Renal cortex interstitium (tissue), 11 donors: ENCODE measurements at regions not wholly inside any gene's neighbourhood (a gene's known extent, or its start where the extent isn't known, plus 50 kb on each side); places are given as distances from the start of the nearest gene placed in this dataset.
"Not testable (repeated sequence)": the region's sequence is repeated elsewhere in the genome, so short reads cannot be mapped to it uniquely, and the experiment has no call there.

Experiments used
- DNase-seq, 11 donors: peaks; one replicate each; pipeline ENCODE4 v3.0.0-alpha.2; 2013; ENCODE audit warnings: low read depth in 9 of 11, low spot score in 4 of 11; ENCODE audit errors: extremely low read depth in 1 of 11

- no peak for DNase-seq
Observed at GRCh38 chr1:191388283-191388682, 770.0 kb upstream of the RGS18 start.

DNA sequence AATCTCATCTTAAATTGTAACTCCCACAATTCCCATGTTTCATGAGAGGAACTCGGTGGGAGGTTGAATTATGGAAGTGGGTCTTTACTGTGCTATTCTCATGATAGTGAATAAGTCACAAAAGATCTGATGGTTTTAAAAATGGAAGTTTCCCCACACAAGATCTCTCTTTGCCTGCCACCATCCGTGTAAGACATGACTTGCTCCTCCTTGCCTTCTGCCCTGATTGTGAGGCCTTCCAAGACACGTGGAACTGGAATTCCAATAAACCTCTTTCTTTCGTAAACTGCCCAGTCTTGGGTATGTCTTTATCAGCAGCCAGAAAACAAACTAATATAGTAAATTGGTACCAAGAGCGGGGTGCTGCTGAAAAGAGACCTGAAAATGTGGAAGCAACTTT is 761.6 kb upstream of the RGS18 start:
- DNase-seq, result no peak

- DNase-seq, result no peak
Observed at GRCh38 chr1:191398551-191398950, 759.7 kb upstream of the RGS18 start.

GRCh38 chr1:191405417-191405816 is 752.8 kb upstream of the RGS18 start:
- no peak for DNase-seq

- no peak for DNase-seq
Observed at GRCh38 chr1:191414981-191415640, 743.2 kb upstream of the RGS18 start.

- DNase-seq, result no peak
Observed at GRCh38 chr1:191419842-191420241, 738.4 kb upstream of the RGS18 start.

DNA sequence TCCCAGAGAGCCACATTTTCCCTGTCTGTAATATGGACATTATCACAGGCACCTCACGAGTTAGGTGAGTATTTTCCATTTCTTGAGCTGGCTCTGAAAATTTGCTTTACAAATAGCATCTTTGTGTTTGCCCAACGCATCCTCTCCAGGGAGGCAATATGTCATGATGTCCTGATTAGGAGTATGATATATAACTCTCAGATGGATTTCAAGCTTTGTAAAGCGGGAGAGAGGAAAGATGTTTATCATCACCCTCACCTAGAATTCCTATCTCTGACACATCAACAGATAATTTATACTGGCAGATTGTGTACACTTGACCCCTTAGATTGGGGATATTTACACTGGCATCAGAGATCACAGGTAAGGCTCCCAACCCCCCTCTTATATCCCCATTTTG is 730.7 kb upstream of the RGS18 start:
- no peak for DNase-seq

DNA sequence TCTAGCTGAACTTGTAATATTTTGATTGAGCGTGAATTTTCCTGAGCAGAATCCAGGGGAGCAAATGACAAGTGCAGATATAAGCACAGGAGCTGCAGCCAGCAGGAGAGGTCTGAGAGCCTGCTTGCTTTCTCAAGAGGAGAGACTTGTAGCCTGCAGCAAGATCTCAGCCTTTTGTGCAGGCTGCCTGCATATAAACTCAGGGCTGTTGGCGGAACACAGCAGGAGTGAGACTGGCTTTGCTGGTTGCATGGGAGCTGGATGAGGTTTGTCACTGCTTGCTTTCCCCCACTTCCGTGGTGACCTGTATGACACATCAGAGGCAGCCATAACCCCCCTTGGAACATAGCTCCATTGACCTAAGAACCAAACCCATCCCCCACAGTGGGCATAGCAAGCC is 725.4 kb upstream of the RGS18 start:
- no peak for DNase-seq

DNA sequence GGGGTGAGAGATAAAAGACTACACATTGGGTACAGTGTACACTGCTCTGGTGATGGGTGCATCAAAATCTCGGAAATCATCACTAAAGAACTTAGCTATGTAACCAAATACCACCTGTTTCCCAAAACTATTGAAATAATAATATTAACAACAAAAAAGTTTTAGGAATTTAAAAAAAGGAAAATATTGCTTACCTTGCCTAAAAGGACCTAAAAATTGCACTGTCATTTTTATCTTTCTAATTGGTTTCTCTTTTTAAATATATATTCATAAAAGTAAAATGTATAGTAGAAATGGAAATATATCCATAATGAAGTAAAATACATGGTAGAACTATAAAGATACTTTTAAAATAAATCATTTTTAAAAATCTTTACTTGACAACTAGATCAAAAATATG is 719.3 kb upstream of the RGS18 start:
- DNase-seq, result no peak

DNA sequence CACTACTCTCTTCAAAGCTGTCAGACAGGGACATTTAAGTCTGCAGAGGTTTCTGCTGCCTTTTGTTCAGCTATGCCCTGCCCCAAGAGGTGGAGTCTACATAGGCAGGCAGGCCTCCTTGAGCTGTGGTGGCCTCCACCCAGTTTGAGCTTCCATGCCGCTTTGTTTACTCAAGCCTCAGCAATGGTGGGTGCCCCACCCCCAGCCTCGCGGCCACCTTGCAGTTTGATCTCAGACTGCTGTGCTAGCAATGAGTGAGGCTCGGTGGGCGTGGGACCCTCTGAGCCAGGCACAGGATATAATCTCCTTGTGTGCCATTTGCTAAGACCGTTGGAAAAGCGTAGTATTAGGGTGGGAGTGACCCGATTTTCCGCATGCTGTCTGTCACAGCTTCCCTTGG is 710.0 kb upstream of the RGS18 start:
- DNase-seq, result not testable (repeated sequence)

DNA sequence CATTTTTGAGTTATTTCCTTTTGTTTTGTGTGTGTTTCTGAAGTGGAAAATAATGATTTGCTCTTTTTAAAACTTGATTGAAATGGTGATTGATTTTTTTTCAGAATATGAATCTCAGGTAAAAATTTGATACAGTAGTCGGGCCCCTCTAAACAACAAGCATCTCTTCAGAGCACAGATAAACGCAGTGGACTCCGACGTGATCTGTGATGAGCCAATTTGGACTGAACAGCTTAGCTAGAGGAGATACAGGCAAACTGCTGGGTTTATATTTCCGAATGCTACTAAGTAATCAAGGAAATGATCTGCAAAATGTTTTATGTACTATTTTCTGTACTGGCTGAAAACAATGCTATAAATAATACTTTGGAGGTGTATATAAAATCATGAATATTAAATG is 705.7 kb upstream of the RGS18 start:
- DNase-seq, result no peak

GRCh38 chr1:191453487-191453886 is 704.8 kb upstream of the RGS18 start:
- peak in 4 of 11 donors; percentile 4 to 29 (median 14) for DNase-seq

- no peak for DNase-seq
Observed at GRCh38 chr1:191457889-191458288, 700.4 kb upstream of the RGS18 start.

DNA sequence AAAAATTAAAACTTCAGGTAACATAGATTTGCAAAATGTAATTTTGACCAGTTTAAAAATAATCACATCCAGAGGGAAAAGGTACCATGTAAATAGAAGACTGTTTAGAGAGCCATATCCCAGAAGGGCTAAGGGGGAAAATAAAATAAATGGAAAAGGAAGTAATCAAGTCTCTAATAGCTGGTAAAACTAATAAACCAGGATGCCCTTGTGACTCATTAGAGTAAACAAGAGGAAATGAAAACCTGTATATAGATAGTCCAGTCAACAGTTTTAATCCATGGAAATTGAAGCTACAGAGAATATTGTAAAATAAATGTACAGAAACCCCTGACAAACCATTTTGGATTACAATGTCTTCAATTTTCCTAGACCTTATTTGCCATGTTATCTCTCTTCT is 698.0 kb upstream of the RGS18 start:
- DNase-seq, result no peak

GRCh38 chr1:191483988-191484387 is 674.3 kb upstream of the RGS18 start:
- no peak for DNase-seq

DNA sequence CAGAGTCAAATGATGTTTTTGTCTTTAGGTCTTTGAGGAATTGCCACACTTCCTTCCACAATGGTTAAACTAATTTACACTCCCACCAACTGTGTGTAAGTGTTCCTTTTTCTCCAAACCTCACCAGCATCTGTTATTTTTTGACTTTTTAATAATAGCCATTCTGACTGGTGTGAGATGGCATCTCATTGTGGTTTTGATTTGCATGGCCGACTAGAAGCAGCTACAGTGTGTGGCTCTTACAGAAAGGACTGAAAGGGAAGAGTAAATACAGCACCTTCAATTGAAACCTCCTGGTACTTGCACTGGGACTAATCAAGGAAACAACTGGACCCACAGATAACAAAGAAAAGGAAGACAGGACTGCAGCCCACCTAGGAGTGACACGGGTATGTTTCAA is 668.0 kb upstream of the RGS18 start:
- no peak for DNase-seq

DNA sequence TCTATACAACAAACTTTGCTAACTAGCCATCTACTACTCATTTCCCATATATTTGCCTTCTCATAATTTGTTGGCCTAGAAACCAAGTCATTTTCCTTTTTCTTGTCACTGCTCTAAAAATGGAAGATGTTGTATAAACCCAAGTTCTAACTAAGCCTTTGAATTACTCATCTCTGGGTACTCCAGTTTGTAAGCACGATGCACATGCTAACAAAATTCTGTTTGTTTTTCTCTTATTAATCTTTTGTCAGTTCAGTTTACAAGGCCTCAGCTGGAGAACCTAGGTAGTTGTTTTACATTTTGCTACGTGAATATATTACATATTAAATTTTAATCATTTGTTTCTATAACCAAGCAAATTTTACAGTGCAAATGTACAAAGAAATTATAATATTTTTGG is 663.2 kb upstream of the RGS18 start:
- no peak for DNase-seq

- DNase-seq, result no peak
Observed at GRCh38 chr1:191498318-191498717, 659.9 kb upstream of the RGS18 start.

GRCh38 chr1:191498825-191499224 is 659.4 kb upstream of the RGS18 start:
- DNase-seq, result no peak

GRCh38 chr1:191504999-191505398 is 653.3 kb upstream of the RGS18 start:
- no peak for DNase-seq

DNA sequence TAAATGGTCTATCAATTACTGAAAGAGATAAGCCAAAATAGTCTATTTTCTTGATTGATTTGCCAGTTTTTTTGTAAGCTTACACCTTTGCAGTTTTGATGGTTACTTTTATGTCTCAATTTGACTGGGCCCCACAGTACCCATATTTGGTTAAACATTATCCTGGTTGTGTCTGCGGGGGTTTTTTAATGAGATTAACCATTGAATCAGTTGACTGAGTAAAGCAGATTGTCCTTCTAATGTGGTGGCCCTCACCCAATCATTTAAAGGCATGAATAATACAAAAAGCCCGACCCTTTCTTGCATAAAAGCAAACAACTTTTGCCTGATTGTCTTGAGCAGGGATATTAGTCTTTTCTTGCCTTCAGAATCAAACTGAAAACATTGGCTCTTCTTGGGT is 650.0 kb upstream of the RGS18 start:
- DNase-seq, result no peak

DNA sequence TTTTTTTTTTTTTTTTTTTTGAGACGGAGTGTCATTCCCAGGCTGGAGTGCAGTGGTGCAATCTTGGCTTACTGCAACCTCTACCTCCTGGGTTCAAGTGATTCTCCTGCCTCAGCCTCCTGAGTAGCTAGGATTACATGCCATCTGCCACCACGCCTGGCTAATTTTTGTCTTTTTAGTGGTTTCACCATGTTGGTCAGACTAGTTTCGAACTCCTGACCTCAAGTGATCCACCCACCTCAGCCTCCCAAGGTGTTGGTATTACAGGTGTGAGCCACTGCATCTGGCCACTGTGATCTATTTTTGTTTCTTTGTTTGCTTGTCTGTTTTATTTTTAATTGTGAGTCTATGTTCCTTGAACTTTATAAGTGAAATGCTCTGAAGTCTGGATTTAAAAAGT is 646.8 kb upstream of the RGS18 start:
- not testable (repeated sequence) for DNase-seq
